Keratinocyte (primary cell): ENCODE measurements at regions not wholly inside any gene's neighbourhood (a gene's known extent, or its start where the extent isn't known, plus 50 kb on each side); places are given as distances from the start of the nearest gene placed in this dataset.

Source experiments
- DNase-seq: peaks from one replicate; pipeline ENCODE4 v3.0.0-alpha.2; 2011; ENCODE audit warnings: low read depth, missing footprints, low spot score
- FAIRE-seq: peaks from 2 replicates; lab custom pipeline; 2011; peaks lifted over from hg19 to GRCh38; lab: Jason Lieb, UNC
- H2AFZ ChIP-seq: 2 replicates; pipeline ENCODE4 v1.6.0; 2012; ENCODE audit warnings: low read length, control low read depth, inconsistent platforms; ENCODE audit not compliant: control insufficient read depth
- H3K27ac ChIP-seq: 2 replicates; pipeline ENCODE4 v1.5.1; 2011; ENCODE audit warnings: low read length; ENCODE audit not compliant: control insufficient read depth, insufficient read depth
- H3K27me3 ChIP-seq: 3 replicates; pipeline ENCODE4 v1.6.0; 2011; ENCODE audit warnings: low read length; ENCODE audit not compliant: control insufficient read depth, insufficient read depth; ENCODE audit errors: extremely low read depth
- H3K36me3 ChIP-seq, 2 experiments: 2 replicates in 1 of 2; 3 replicates in 1 of 2; pipeline ENCODE4 v1.5.1; 2011; ENCODE audit warnings: low read length in 2 of 2, mild to moderate bottlenecking in 1 of 2; ENCODE audit not compliant: control insufficient read depth in 2 of 2, insufficient read depth in 2 of 2; ENCODE audit errors: extremely low read depth in 1 of 2
- H3K4me1 ChIP-seq: 3 replicates; pipeline ENCODE4 v1.5.1; 2011; ENCODE audit warnings: low read length; ENCODE audit not compliant: control insufficient read depth, insufficient read depth; ENCODE audit errors: extremely low read depth
- H3K4me2 ChIP-seq: 3 replicates; pipeline ENCODE4 v1.6.0; 2011; ENCODE audit warnings: low read depth, low read length; ENCODE audit not compliant: control insufficient read depth, insufficient read depth; ENCODE audit errors: extremely low read depth
- H3K4me3 ChIP-seq, 3 experiments: fragments of 200-600 bp in 1 of 3; sonication (generic) in 1 of 3; 2 replicates in 2 of 3; 3 replicates in 1 of 3; pipeline ENCODE4 v1.5.1; 2011 to 2016; ENCODE audit warnings: low read length in 3 of 3, mild to moderate bottlenecking in 3 of 3, control low read depth in 2 of 3, inconsistent platforms in 1 of 3, low read depth in 1 of 3, mixed read lengths in 1 of 3, mixed run types in 1 of 3, moderate library complexity in 1 of 3; ENCODE audit not compliant: control insufficient read depth in 2 of 3, insufficient read depth in 2 of 3; ENCODE audit errors: extremely low read depth in 1 of 3
- H3K79me2 ChIP-seq: 2 replicates; pipeline ENCODE4 v1.6.0; 2012; ENCODE audit warnings: low read length; ENCODE audit not compliant: control insufficient read depth, insufficient read depth
- H3K9ac ChIP-seq: 3 replicates; pipeline ENCODE4 v1.6.0; 2011; ENCODE audit warnings: low read length; ENCODE audit not compliant: control insufficient read depth, insufficient read depth; ENCODE audit errors: extremely low read depth
- H3K9me1 ChIP-seq: 3 replicates; pipeline ENCODE4 v1.6.0; 2011; ENCODE audit warnings: low read length; ENCODE audit not compliant: control insufficient read depth, insufficient read depth; ENCODE audit errors: extremely low read depth
- H3K9me3 ChIP-seq: 2 replicates; pipeline ENCODE4 v1.5.1; 2012; ENCODE audit warnings: low read depth, low read length; ENCODE audit not compliant: control insufficient read depth
- H4K20me1 ChIP-seq: 3 replicates; pipeline ENCODE4 v1.6.0; 2011; ENCODE audit warnings: low read length; ENCODE audit not compliant: control insufficient read depth, insufficient read depth; ENCODE audit errors: extremely low read depth
- CTCF ChIP-seq, 3 experiments: IDR thresholded peaks in 1 of 3; conservative IDR thresholded peaks in 1 of 3; optimal IDR thresholded peaks in 1 of 3; 2 replicates in 2 of 3; 3 replicates in 1 of 3; pipeline versions ENCODE3 to v1.5.1; 2011; ENCODE audit warnings: low read length in 3 of 3, mild to moderate bottlenecking in 3 of 3, moderate library complexity in 2 of 3, control low read depth in 1 of 3, inconsistent platforms in 1 of 3; ENCODE audit not compliant: insufficient read depth in 2 of 3; ENCODE audit errors: extremely low read depth in 1 of 3
- EZH2 ChIP-seq: IDR thresholded peaks from one replicate; pipeline ENCODE4 v1.6.1; 2012; ENCODE audit warnings: inconsistent platforms, mild to moderate bottlenecking, low read length, moderate library complexity
- dilution Hi-C: fragments of 300-500 bp; cut with MboI; formaldehyde crosslinking; loops from one replicate; pipeline ENCODE4 v1.7.0; 2020; ENCODE audit warnings: low sequenced_read_pairs; ENCODE audit not compliant: extremely low pct_ligation_motif_present

- Histone ChIP-seq H3K9ac (no peak overlapping the region), H3K4me3 (no peak overlapping the region), H3K27me3 (no peaks in the 10 kb centered on the region), H3K36me3 (no peaks in the 10 kb centered on the region), H3K79me2 (no peaks in the 10 kb centered on the region), H3K9me1 (no peaks in the 10 kb centered on the region), H3K9me3 (no peaks in the 10 kb centered on the region), H3K27ac (no peak overlapping the region), H2AFZ (no peak overlapping the region), H3K4me1 (no peaks in the 10 kb centered on the region), H4K20me1 (no peaks in the 10 kb centered on the region), H3K4me2 (no peak overlapping the region)
- TF ChIP-seq CTCF (optimal IDR thresholded peaks at IDR 0.05 in 1 of 3, IDR thresholded peaks at IDR 0.05 in 1 of 3, conservative IDR thresholded peaks at IDR 0.05 in 1 of 3; ENCODE audit: extremely low read depth in 1 of 3, insufficient read depth in 2 of 3, low read length in 3 of 3) (peak in 1 of 3 experiments; percentile 14), EZH2 (no peak)
- FAIRE-seq (no peak), DNase-seq (no peak)
- dilution Hi-C loops = no loop called here
Observed at GRCh38 chr4:154018659-154019058, 229.8 kb upstream of the SFRP2 start.

- no peaks in the 10 kb centered on the region for H3K4me1 ChIP-seq
- no peaks in the 10 kb centered on the region for H3K36me3 ChIP-seq
- no peaks in the 10 kb centered on the region for H3K9me3 ChIP-seq
- H3K4me3 ChIP-seq = no peak overlapping the region
- no peak overlapping the region for H3K9ac ChIP-seq
- H3K9me1 ChIP-seq = no peaks in the 10 kb centered on the region
- no peaks in the 10 kb centered on the region for H4K20me1 ChIP-seq
- TF ChIP-seq CTCF (optimal IDR thresholded peaks at IDR 0.05 in 1 of 3, IDR thresholded peaks at IDR 0.05 in 1 of 3, conservative IDR thresholded peaks at IDR 0.05 in 1 of 3; ENCODE audit: extremely low read depth in 1 of 3, insufficient read depth in 2 of 3, low read length in 3 of 3) (no peak), EZH2 (no peak)
- H3K27me3 ChIP-seq = no peaks in the 10 kb centered on the region
- no peak overlapping the region for H3K4me2 ChIP-seq
- DNase-seq = no peak
- H3K79me2 ChIP-seq = no peaks in the 10 kb centered on the region
- H3K27ac ChIP-seq = no peak overlapping the region
- dilution Hi-C loops = no loop called here
- no peak for FAIRE-seq
- no peak overlapping the region for H2AFZ ChIP-seq
Observed at GRCh38 chr4:154015578-154015977, 226.7 kb upstream of the SFRP2 start.
